ENCODE measurements at regions not wholly inside any gene's neighbourhood (a gene's known extent, or its start where the extent isn't known, plus 50 kb on each side); places are given as distances from the start of the nearest gene placed in this dataset.

- H3K4me3 ChIP-seq (ENCODE audit: low read depth, low read length) = no peak overlapping the region
- no peaks in the 10 kb centered on the region for H3K4me1 ChIP-seq (ENCODE audit: control insufficient read depth, insufficient read depth, low read length)
- no peaks in the 10 kb centered on the region for H3K36me3 ChIP-seq (ENCODE audit: control insufficient read depth, insufficient read depth, low read length)
- H3K27me3 ChIP-seq (ENCODE audit: control insufficient read depth, insufficient read depth, low read length) = no peaks in the 10 kb centered on the region
- DNase-seq (ENCODE audit: low read depth in 4 of 6, low spot score in 6 of 6) = no peak
- H3K9me3 ChIP-seq (ENCODE audit: control insufficient read depth, insufficient read depth, low read length) = no peaks in the 10 kb centered on the region
- WGBS (ENCODE audit: insufficient coverage) = no CpG with 5 or more reads among the region's 2 CpGs
- no peak overlapping the region for H3K27ac ChIP-seq (ENCODE audit: low read depth, low read length)
Observed at GRCh38 chrX:120781403-120781802, 94.3 kb downstream of the CT47B1 start.

GRCh38 chrX:120775959-120776358 is 99.7 kb downstream of the CT47B1 start:
- H3K4me1 ChIP-seq (ENCODE audit: control insufficient read depth, insufficient read depth, low read length) = no peaks in the 10 kb centered on the region
- H3K36me3 ChIP-seq (ENCODE audit: control insufficient read depth, insufficient read depth, low read length) = no peaks in the 10 kb centered on the region
- H3K27ac ChIP-seq (ENCODE audit: low read depth, low read length) = no peak overlapping the region
- H3K9me3 ChIP-seq (ENCODE audit: control insufficient read depth, insufficient read depth, low read length) = no peaks in the 10 kb centered on the region
- DNase-seq (ENCODE audit: low read depth in 4 of 6, low spot score in 6 of 6) = no peak
- WGBS (ENCODE audit: insufficient coverage) = no CpG with 5 or more reads among the region's 3 CpGs
- no peaks in the 10 kb centered on the region for H3K27me3 ChIP-seq (ENCODE audit: control insufficient read depth, insufficient read depth, low read length)
- no peak overlapping the region for H3K4me3 ChIP-seq (ENCODE audit: low read depth, low read length)

- no peak overlapping the region for H3K4me3 ChIP-seq (ENCODE audit: low read depth, low read length)
- DNase-seq (ENCODE audit: low read depth in 4 of 6, low spot score in 6 of 6) = no peak
- no peaks in the 10 kb centered on the region for H3K4me1 ChIP-seq (ENCODE audit: control insufficient read depth, insufficient read depth, low read length)
- no peaks in the 10 kb centered on the region for H3K9me3 ChIP-seq (ENCODE audit: control insufficient read depth, insufficient read depth, low read length)
- H3K36me3 ChIP-seq (ENCODE audit: control insufficient read depth, insufficient read depth, low read length) = no peaks in the 10 kb centered on the region
- H3K27ac ChIP-seq (ENCODE audit: low read depth, low read length) = no peak overlapping the region
- no peaks in the 10 kb centered on the region for H3K27me3 ChIP-seq (ENCODE audit: control insufficient read depth, insufficient read depth, low read length)
Observed at GRCh38 chrX:120774606-120775005, 101.1 kb downstream of the CT47B1 start.

- no peaks in the 10 kb centered on the region for H3K9me3 ChIP-seq (ENCODE audit: control insufficient read depth, insufficient read depth, low read length)
- H3K4me1 ChIP-seq (ENCODE audit: control insufficient read depth, insufficient read depth, low read length) = no peaks in the 10 kb centered on the region
- WGBS (ENCODE audit: insufficient coverage) = 67% methylated on average over 3 of the region's 5 CpGs
- H3K27me3 ChIP-seq (ENCODE audit: control insufficient read depth, insufficient read depth, low read length) = no peaks in the 10 kb centered on the region
- H3K4me3 ChIP-seq (ENCODE audit: low read depth, low read length) = no peak overlapping the region
- H3K27ac ChIP-seq (ENCODE audit: low read depth, low read length) = no peak overlapping the region
- no peaks in the 10 kb centered on the region for H3K36me3 ChIP-seq (ENCODE audit: control insufficient read depth, insufficient read depth, low read length)
- no peak for DNase-seq (ENCODE audit: low read depth in 4 of 6, low spot score in 6 of 6)
Observed at GRCh38 chrX:120773801-120774200, 101.9 kb downstream of the CT47B1 start.

- Histone ChIP-seq H3K4me3 (ENCODE audit: low read depth, low read length) (no peak overlapping the region), H3K36me3 (ENCODE audit: control insufficient read depth, insufficient read depth, low read length) (no peaks in the 10 kb centered on the region), H3K4me1 (ENCODE audit: control insufficient read depth, insufficient read depth, low read length) (no peaks in the 10 kb centered on the region), H3K27ac (ENCODE audit: low read depth, low read length) (no peak overlapping the region), H3K9me3 (ENCODE audit: control insufficient read depth, insufficient read depth, low read length) (no peaks in the 10 kb centered on the region), H3K27me3 (ENCODE audit: control insufficient read depth, insufficient read depth, low read length) (no peaks in the 10 kb centered on the region)
- DNase-seq (ENCODE audit: low read depth in 4 of 6, low spot score in 6 of 6) = peak in 2 of 6 donors; percentile 35 to 76
- 47% methylated on average over 4 of the region's 8 CpGs for WGBS (ENCODE audit: insufficient coverage)
Observed at GRCh38 chrX:120769576-120770341, 105.9 kb downstream of the CT47B1 start.

GRCh38 chrX:120768681-120769080 is 107.0 kb downstream of the CT47B1 start:
- WGBS (ENCODE audit: insufficient coverage) = no CpG with 5 or more reads among the region's 2 CpGs
- H3K27me3 ChIP-seq (ENCODE audit: control insufficient read depth, insufficient read depth, low read length) = no peaks in the 10 kb centered on the region
- H3K36me3 ChIP-seq (ENCODE audit: control insufficient read depth, insufficient read depth, low read length) = no peaks in the 10 kb centered on the region
- H3K27ac ChIP-seq (ENCODE audit: low read depth, low read length) = no peak overlapping the region
- H3K4me3 ChIP-seq (ENCODE audit: low read depth, low read length) = no peak overlapping the region
- DNase-seq (ENCODE audit: low read depth in 4 of 6, low spot score in 6 of 6) = no peak
- no peaks in the 10 kb centered on the region for H3K4me1 ChIP-seq (ENCODE audit: control insufficient read depth, insufficient read depth, low read length)
- H3K9me3 ChIP-seq (ENCODE audit: control insufficient read depth, insufficient read depth, low read length) = no peaks in the 10 kb centered on the region

GRCh38 chrX:120768254-120768653 is 107.4 kb downstream of the CT47B1 start:
- Histone ChIP-seq H3K4me1 (ENCODE audit: control insufficient read depth, insufficient read depth, low read length) (no peaks in the 10 kb centered on the region), H3K27ac (ENCODE audit: low read depth, low read length) (no peak overlapping the region), H3K27me3 (ENCODE audit: control insufficient read depth, insufficient read depth, low read length) (no peaks in the 10 kb centered on the region), H3K9me3 (ENCODE audit: control insufficient read depth, insufficient read depth, low read length) (no peaks in the 10 kb centered on the region), H3K36me3 (ENCODE audit: control insufficient read depth, insufficient read depth, low read length) (no peaks in the 10 kb centered on the region), H3K4me3 (ENCODE audit: low read depth, low read length) (no peak overlapping the region)
- DNase-seq (ENCODE audit: low read depth in 4 of 6, low spot score in 6 of 6) = no peak
- WGBS (ENCODE audit: insufficient coverage) = no CpG with 5 or more reads among the region's 1 CpG

GRCh38 chrX:120763269-120763668 is 112.4 kb downstream of the CT47B1 start:
- H3K27me3 ChIP-seq (ENCODE audit: control insufficient read depth, insufficient read depth, low read length) = no peaks in the 10 kb centered on the region
- WGBS (ENCODE audit: insufficient coverage) = no CpG with 5 or more reads among the region's 2 CpGs
- no peaks in the 10 kb centered on the region for H3K9me3 ChIP-seq (ENCODE audit: control insufficient read depth, insufficient read depth, low read length)
- no peaks in the 10 kb centered on the region for H3K36me3 ChIP-seq (ENCODE audit: control insufficient read depth, insufficient read depth, low read length)
- H3K27ac ChIP-seq (ENCODE audit: low read depth, low read length) = no peak overlapping the region
- H3K4me3 ChIP-seq (ENCODE audit: low read depth, low read length) = no peak overlapping the region
- DNase-seq (ENCODE audit: low read depth in 4 of 6, low spot score in 6 of 6) = no peak
- no peaks in the 10 kb centered on the region for H3K4me1 ChIP-seq (ENCODE audit: control insufficient read depth, insufficient read depth, low read length)

GRCh38 chrX:120761810-120762209 is 113.9 kb downstream of the CT47B1 start:
- no peaks in the 10 kb centered on the region for H3K4me1 ChIP-seq (ENCODE audit: control insufficient read depth, insufficient read depth, low read length)
- H3K9me3 ChIP-seq (ENCODE audit: control insufficient read depth, insufficient read depth, low read length) = no peaks in the 10 kb centered on the region
- no peaks in the 10 kb centered on the region for H3K27me3 ChIP-seq (ENCODE audit: control insufficient read depth, insufficient read depth, low read length)
- H3K4me3 ChIP-seq (ENCODE audit: low read depth, low read length) = no peak overlapping the region
- peak in 1 of 6 donors; percentile 26 for DNase-seq (ENCODE audit: low read depth in 4 of 6, low spot score in 6 of 6)
- peak overlapping the region; percentile 45 for H3K27ac ChIP-seq (ENCODE audit: low read depth, low read length)
- WGBS (ENCODE audit: insufficient coverage) = 59% methylated on average over 3 of the region's 4 CpGs
- no peaks in the 10 kb centered on the region for H3K36me3 ChIP-seq (ENCODE audit: control insufficient read depth, insufficient read depth, low read length)

- no peaks in the 10 kb centered on the region for H3K27me3 ChIP-seq (ENCODE audit: control insufficient read depth, insufficient read depth, low read length)
- WGBS (ENCODE audit: insufficient coverage) = 67% methylated on average over 1 of the region's 1 CpG
- no peaks in the 10 kb centered on the region for H3K9me3 ChIP-seq (ENCODE audit: control insufficient read depth, insufficient read depth, low read length)
- no peak overlapping the region for H3K4me3 ChIP-seq (ENCODE audit: low read depth, low read length)
- H3K36me3 ChIP-seq (ENCODE audit: control insufficient read depth, insufficient read depth, low read length) = no peaks in the 10 kb centered on the region
- H3K4me1 ChIP-seq (ENCODE audit: control insufficient read depth, insufficient read depth, low read length) = no peaks in the 10 kb centered on the region
- DNase-seq (ENCODE audit: low read depth in 4 of 6, low spot score in 6 of 6) = no peak
- no peak overlapping the region for H3K27ac ChIP-seq (ENCODE audit: low read depth, low read length)
Observed at GRCh38 chrX:120759685-120760084, 116.0 kb downstream of the CT47B1 start.

Measured in spinal cord (tissue), 9 donors.